Transverse colon (tissue), 3 donors: ENCODE measurements at regions not wholly inside any gene's neighbourhood (a gene's known extent, or its start where the extent isn't known, plus 50 kb on each side); places are given as distances from the start of the nearest gene placed in this dataset.

Source experiments
- CTCF ChIP-seq, 5 experiments: fragments of 200-600 bp in 3 of 5; fragments of 450-650 bp in 2 of 5; sonication (generic) in 3 of 5; IDR thresholded peaks; 1 replicate in 2 of 5; 2 replicates in 3 of 5; pipeline ENCODE4 v1.5.1; 2016 to 2017; ENCODE audit warnings: antibody characterized with exemption in 5 of 5, inconsistent platforms in 3 of 5, mild to moderate bottlenecking in 2 of 5, moderate library complexity in 1 of 5
- EP300 ChIP-seq: sonication (generic); formaldehyde crosslinking; IDR thresholded peaks from one replicate; pipeline ENCODE4 v1.6.1; 2017; ENCODE audit warnings: antibody characterized with exemption, low read depth

GRCh38 chr7:83738291-83738835 lies 89.4 kb upstream of the SEMA3E start:
- TF ChIP-seq CTCF (IDR thresholded peaks at IDR 0.05) = no peak
- no peak for TF ChIP-seq EP300
